ENCODE measurements at regions not wholly inside any gene's neighbourhood (a gene's known extent, or its start where the extent isn't known, plus 50 kb on each side); places are given as distances from the start of the nearest gene placed in this dataset.
"Not testable (repeated sequence)": the region's sequence is repeated elsewhere in the genome, so short reads cannot be mapped to it uniquely, and the experiment has no call there.

DNA sequence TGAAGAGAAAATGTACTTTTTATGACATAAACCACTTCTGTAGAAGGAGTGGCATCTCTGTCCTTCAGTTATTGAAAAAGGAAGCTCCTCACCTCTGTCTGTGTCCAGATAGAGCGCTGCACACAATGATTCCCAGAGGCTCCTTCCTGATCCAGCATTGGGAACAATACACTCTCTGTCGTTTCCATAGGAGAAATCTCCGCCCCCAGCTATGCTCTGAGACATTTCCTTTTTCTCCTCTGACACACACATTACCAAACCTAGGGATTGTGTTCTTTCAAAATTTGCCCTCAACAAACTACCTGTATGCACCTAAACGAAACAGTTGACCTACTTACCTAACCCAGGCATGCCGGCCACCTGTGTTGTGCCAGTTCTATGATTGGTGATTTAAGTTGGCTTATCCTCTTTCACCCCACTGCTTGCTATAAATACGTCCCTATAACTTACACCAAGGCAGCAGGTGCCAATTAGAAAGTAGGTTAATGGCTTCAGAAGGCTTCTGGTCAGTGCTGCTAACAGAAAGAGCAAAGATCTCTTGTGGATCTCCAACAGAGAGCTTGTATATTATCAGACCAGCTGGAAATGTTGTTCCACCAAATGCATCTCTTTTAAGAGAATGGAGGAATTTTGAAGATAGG, 140.1 kb upstream of the JCAD start:
- no peak for DNase-seq (ENCODE audit: insufficient read length, low spot score)
- FAIRE-seq, result no peak

DNA sequence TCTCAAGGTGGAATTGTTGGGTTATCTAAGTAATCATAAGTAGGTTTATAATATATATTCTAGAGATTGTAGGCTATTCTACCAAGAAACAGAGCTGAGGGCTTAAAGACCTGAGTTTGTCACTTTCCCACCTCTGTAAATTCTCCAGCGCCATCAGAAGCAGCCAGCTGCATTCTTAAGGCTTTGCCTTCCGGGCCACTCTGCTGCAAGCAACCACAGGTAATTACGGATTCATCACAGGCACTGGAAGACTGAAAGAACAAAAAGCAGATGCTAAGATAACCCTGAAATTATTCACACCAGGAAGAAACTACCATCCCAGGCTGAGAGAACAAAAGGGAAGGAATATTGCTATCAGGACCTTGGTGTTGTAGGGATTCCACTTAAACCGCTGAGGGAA, 137.8 kb upstream of the JCAD start:
- no peak for FAIRE-seq

DNA sequence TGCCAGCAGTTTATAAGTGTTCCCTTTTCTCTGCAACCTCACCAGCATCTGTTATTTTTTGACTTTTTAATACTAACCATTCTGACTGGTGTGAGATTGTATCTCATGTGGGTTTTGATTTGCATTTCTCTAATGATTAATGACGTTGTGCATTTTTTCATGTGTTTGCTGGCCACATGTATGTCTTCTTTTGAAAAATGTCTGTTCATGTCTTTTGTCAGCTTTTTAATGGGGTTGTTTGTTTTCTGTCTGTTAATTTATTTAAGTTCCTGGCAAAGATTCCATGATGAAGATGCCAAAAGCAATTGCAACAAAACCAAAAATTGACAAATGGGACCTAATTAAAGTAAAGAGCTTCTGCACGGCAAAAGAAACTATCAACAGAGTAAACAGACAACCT, 137.2 kb upstream of the JCAD start:
- FAIRE-seq, result not testable (repeated sequence)

More for the DNA sequence above, 137.8 kb upstream of the JCAD start:
- no peak for DNase-seq (ENCODE audit: insufficient read length, low spot score)

DNA sequence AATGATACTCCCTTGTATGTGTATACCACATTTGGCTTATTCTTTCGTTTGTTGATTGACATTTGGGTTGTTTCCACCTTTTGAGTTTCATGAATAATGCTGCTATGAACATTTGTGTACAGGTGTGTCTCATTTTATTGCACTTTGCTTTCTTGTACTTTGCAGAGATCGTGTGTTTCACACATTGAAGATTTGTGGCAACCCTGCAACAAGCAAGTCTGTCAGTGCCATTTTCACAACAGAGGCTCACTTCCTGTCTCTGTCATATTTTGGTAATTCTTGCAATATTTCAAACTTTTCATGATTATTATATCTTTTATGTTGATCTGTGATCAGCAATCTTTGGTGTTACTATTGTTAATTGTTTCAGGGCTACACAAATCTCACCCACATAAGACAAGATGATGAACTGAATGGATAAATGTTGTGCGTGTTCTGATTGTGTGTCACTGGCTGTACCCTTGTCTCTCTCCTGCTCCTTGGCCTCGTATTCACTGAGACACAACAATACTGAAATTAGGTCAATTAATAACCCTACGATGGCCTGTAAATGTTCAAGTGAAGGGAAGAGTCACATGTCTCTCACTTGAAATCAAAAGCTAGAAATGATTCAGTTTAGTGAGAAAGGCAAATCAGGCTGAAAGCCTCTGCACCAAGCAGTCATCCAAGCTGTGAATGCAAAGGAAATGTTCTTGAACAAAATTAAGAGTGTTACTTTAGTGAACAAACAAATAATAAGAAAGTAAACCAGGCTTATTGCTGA, 133.6 kb upstream of the JCAD start:
- DNase-seq (ENCODE audit: insufficient read length, low spot score) (no peak), FAIRE-seq (peak; percentile 65)

More for the DNA sequence above, 137.2 kb upstream of the JCAD start:
- not testable (repeated sequence) for DNase-seq (ENCODE audit: insufficient read length, low spot score)

DNA sequence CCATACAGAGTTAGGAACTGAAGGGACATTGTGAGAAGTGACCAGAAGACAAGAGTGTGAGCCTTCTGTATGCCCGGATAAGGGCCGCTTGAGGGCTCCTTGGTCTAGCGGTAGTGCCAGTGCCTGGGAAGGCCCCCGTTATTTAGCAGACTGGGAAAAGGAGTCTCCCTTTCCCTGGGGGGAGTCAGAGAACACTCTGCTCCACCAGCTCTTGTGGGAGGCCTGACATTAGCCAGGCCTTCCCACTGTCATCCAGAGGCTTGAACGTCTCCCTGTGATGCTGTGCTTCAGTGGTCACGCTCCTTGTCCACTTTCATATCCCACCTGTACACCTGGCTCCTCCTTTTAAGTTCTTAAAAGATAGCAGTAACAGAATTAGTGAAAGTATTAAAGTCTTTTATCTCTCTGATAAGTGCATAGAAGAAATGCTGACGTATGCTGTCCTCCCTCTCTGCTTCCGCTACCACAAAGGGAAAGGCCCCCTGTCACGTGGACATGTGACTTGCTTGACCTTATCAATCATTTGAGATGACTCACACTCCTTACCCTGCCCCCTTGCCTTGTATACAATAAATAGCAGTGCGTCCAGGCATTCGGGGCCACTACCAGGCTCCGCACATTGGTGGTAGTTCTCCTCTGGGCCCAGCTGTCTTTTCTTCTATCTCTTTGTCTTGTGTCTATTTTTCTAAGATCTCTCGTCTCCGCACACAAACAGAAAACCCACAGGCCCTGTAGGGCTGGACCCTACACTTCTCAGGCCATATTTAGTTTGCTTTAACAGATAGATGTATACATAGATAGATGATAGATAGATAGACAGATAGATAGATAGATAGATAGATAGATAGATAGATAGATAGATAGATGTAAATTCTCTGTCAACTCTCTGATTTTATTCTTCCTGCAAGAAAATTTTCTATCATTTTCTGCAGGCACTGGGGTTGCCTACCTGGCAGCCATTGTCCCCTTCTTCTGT, 131.5 kb upstream of the JCAD start:
- FAIRE-seq (no peak), DNase-seq (ENCODE audit: insufficient read length, low spot score) (no peak)

DNA sequence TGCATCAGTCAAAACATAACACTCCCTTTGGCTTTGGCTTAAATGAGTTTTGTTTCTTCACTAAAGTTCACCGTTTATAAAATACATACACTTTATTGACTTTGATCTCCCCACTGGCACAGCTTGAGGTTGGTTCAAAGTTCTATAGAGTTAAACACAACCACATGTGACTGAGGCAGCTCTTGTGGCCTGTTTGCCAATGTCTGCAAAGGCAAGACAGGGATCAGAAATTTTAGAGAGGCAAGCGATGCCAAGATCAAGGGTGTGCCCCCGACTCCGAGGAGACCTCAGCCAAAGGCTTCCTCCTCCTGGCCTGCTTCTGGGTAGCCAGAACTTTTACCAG, 129.8 kb upstream of the JCAD start:
- DNase-seq (ENCODE audit: insufficient read length, low spot score) (no peak), FAIRE-seq (no peak)

DNA sequence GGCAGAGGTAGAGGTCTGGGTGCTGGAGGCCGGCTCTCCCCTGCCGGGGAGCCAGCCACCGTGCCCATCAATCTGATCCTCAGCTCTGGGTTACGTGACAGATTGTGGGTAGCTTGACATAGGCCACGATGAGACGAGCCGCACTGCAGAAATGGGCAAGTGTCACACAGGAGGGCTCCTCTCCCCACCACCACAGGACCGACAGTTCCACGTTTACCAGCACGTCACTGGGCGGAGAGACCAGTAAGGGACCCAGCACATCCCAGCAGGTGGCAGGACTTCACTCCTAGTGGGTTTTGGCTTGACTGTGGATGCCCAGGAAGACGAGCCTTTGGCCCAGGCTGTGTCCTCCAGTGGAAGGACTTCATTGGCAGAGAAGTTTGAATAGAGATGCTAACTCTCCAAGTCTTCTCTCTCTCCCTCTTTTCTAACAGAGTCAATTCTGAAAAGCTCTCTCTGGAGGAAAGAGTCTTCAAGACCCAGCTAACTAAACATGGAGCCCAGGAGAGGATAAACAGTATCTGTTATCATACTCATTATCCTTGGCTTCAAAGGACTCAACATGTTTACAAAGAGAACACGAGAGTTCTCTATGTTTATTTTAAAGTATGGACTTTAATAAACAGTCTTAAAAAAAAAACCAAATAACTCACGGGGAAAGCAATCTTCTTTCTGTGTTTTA, 129.3 kb upstream of the JCAD start:
- no peak for DNase-seq (ENCODE audit: insufficient read length, low spot score)
- FAIRE-seq, result no peak

DNA sequence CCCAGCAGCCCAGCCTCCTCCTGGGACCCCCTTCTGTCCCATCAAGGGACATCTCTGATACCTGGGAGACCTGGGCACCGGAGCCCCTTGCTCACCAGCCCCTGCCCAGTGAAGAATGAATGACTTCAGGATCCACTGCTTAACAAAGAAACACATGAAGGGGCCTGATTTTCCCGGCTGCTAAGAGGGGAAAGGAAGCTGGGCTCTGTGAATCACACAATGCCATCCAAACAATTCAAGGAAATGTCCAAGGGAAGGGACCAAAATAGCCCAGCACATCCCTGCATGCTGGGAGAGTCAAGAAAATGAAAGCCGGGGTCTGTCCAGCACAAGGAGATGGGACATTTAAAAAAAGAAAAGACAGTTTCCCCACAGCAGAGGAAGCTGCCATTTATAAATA, 128.7 kb upstream of the JCAD start:
- FAIRE-seq, result no peak

DNA sequence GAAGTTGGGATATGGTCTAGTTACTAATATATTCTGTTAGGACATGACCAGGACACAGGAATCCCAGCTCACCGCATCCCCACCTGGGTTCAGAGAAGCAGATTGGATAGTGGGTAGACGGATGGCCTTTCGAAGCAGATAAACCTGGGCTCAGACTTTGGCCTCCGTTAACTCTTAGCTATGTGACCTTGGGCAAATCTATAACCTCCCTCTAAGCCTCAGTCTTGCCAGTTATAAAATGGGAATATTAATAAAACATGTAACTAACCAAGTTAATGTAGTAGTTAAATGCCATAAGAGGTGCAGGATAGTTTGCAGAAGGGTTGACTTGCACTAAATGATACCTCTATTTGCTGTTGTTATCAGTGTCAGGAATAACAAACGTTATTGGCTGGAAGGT, 127.6 kb upstream of the JCAD start:
- no peak for DNase-seq (ENCODE audit: insufficient read length, low spot score)
- FAIRE-seq, result peak; percentile 20

More for the DNA sequence above, 128.7 kb upstream of the JCAD start:
- DNase-seq (ENCODE audit: insufficient read length, low spot score), result no peak

DNA sequence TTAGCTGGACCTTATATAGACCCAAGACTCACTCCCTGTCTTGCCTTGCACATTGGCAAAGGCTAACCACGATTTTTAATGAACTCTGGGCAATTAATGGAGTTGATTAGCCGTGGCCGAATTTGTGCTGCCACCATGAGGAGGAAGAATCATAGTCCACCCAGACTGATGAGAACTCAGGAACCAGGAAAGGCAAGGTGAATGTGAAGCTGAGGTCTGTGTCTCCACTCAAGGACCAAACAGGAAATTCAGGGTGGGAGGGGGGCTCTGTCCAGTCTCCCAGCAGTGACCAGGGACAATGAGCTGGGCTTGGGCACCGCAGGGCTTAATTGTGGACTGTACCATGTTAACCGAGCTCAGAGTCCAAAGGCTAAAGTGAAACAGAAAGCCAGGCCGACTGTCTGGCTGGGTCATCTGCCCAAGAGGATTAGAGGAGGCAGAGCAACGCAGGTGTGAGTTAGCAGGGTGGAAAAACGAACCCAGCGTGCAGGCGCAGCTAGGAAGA, 127.0 kb upstream of the JCAD start:
- DNase-seq (ENCODE audit: insufficient read length, low spot score) (no peak), FAIRE-seq (no peak)

DNA sequence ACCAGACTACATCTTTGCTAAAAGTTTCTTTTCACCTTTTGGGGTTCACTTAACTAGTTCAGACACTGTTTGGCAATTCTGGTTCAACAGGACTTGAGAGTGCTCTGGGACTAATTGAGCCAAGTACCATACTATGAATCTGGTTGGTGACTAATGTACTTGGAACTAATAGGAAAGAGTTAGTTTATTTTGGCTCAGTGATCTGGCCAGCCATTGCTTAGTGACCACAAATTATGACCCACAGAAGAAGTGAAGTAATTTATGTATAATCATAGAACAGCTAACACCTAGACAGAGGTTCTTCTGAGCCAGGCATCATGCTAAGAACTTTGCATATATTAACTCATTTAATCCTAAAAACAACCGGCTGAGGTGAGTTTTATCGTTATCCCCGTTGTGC, 126.5 kb upstream of the JCAD start:
- DNase-seq (ENCODE audit: insufficient read length, low spot score) (peak; percentile 44), FAIRE-seq (no peak)

DNA sequence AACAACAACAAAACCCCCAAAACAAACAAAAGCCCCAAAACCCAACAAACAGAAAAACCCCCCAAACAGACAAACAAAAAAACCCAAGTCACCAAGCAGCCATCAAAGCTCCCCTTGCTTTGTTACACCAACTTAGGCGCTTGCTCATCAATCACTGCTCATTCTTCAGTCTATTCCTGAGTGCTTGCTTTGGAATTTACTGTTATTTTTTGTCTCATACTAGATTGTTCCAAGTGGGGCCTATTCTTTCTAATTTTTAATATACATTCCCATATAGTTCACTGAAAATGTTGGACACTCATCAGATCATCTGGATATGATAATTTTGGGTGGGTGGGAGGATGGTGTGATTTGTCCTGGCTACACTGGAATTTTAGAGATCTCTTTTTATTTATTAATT, 126.0 kb upstream of the JCAD start:
- FAIRE-seq, result no peak
- DNase-seq (ENCODE audit: insufficient read length, low spot score), result no peak

DNA sequence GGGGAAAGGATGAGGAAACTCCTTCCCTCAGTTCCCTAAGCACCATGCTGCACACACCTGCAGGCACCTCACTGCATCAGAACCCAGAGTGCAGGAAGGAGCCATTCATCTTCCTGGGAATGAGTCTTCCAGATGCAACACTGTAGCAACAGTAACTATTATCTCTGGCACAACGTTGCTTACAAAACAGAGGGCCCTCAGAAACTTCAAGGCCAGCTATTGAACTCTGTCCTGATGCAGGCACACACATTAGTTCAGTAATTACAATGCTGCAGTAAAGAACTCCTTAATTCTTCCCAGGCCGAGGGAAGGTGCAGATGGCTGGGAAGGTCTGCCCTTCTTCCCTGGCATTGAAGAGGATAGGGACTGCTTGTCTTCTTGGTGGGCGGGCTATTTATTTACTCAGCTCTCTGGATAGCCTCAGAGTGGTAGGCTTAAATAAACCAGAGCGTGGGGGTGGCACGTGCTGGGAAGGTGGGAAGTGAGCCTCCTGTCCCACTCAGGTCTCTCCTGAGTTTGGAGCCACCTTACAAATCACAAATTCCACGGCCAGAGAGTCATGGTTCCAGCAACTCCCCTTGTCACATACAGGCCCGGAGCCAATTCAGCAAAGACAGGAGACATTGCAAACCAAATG, 125.1 kb upstream of the JCAD start:
- no peak for DNase-seq (ENCODE audit: insufficient read length, low spot score)

DNA sequence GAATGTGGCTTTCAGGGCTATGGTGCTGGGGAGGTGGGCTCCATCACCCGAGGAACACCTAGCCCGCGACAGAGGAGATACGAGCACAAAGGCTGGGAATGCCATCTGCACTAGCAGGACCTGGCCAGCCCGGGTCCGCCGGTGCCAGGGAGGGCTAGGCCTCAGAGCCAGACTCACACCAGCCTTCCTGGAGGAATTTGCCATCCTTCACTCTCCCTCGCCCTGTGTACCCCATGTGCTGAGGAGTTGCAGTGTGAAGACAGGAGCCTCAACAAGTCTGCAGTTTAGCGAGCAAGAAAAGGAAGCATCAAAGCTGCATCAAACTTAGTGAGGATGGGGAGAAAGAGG, 123.6 kb upstream of the JCAD start:
- FAIRE-seq, result peak; percentile 59
- DNase-seq (ENCODE audit: insufficient read length, low spot score), result no peak

More for the DNA sequence above, 125.1 kb upstream of the JCAD start:
- FAIRE-seq, result peak; percentile 23

DNA sequence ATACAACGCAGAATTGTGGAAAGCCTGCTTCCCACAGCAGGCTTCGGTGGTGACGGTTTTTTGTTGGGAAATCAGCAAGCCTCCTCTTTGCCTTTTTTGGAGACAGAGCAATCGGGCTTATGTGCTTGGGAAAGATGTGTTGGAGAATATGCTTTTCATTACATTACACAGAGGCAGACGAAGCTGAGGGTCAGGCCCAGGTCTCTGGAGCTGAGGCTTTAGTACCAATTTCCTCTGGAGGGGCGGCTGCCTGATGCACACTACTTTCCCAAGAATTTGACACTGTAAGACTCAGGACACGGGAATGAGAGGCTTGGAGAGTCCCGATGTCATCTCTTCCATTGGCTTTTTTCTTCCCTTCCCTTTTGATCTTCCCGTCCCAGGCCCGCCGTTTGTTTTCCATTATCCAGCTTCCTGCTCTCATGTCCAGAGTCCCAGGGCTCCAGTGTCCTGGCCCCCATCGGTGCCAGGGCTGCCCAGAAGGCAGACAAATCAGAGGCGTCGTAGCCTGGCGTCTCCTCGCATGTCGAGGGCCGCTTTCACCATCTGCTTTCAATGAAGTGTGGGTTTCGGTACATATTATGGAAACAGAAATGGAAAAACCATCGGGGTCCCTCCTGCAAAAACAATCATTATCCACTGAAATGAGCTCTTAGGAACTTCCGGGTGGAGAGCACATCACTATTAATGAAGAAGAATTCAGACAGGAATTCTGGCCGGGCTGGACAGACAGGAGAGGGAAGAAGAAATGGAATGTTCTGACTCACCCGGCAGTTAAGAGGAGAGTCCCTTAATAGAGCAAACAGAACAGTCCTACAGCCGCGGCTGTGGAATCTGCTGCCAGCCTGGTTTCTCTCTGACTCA, 123.0 kb upstream of the JCAD start:
- FAIRE-seq, result no peak
- peak; percentile 84 for DNase-seq (ENCODE audit: insufficient read length, low spot score)

DNA sequence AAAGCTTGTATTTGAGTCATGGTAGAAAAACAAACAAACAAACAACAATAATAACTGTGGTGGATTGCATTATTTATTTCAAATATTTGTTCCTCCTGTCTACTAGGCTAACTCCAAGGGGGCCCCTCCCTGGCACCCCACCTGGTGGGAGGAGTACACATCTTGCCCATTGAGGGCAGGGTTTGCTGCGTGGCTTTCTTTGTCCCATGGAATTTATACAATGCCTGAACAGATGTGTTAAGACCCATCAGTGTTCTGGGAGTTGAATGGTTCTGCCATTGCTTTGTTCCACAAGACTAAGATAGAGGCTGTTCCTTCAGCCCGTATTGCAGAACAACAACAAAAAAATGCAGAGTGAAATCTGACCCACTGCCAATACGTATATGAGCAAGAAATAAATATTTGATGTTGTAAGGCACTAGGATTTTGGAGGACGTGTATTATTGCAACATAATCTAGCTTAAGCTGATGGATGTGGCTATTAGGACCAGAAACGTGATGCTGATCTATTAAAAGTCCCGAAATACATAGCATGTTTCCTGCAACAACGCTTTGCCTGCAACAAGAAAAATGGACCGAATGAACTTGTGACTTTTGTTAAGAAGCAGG, 119.1 kb upstream of the JCAD start:
- FAIRE-seq, result no peak

DNA sequence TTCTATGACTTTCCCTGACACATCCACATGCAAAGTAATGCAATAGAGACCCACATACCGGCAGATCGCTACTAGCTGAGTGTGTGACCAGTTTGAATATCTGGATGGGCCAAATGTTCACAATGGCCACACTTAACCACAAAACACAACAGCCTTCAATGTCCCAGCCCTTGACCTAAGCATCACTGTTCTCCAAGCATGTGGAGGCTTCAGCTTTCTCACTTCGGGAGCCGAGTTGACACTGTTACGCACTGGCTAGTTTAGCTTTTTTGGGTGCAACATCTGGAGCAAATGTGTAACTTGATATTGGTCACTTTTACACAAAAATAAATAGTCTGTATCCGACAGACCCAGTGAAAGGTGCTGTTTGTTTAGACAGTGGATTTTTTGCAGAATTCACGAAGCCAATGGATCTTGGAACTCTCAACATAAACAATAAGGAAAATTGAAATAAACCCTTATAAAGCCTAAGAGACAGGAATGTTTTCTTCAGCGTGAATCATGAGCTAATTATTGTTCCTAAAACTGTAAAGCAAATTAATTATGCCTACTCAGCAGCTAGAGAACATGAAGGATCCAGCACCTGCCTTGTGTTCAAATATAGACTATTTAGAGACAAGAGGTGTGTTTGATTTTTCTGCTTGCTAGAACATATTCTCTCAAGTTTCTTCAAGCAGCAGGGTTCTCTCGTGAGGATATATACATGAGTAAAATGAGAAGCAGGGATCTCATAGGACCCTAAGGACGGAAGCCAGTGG, 117.6 kb upstream of the JCAD start:
- FAIRE-seq, result peak; percentile 20

More for the DNA sequence above, 119.1 kb upstream of the JCAD start:
- no peak for DNase-seq (ENCODE audit: insufficient read length, low spot score)

DNA sequence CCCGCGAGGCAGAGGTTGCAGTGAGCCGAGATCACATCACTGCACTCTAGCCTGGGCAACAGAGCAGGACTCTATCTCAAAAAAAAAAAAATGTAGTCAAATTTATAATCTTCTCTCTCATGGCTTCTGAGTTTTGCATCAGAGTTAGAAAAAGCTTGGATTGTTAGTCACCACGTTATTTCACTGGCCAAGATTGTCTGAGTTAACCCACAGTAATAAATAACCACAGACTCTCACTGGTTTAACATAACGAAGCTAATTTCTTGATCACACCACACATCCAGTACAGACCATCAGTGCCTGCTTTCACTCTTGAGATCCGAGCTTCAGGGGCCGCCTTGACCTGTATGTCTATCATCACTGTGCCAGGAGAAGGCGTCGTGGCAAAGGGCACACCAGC, 116.8 kb upstream of the JCAD start:
- FAIRE-seq, result no peak
- no peak for DNase-seq (ENCODE audit: insufficient read length, low spot score)

More for the DNA sequence above, 117.6 kb upstream of the JCAD start:
- no peak for DNase-seq (ENCODE audit: insufficient read length, low spot score)
